ENCODE measurements at regions not wholly inside any gene's neighbourhood (a gene's known extent, or its start where the extent isn't known, plus 50 kb on each side); places are given as distances from the start of the nearest gene placed in this dataset.

- ChIA-PET POLR2A (ENCODE audit: unreplicated experiment) (no interaction called here), CTCF (interaction anchor here (0.6 kb wide), 1 partner anchor 1051 kb away, joined by 4 read pairs; no protein-coding TSS in a partner anchor)
- H2AFZ ChIP-seq (replicated peaks; ENCODE audit: low read length, poor library complexity), result no peak overlapping the region
- peaks cover 3% of the 10 kb centered on the region; the same call in 1 of the 2 replicates for H3K27me3 ChIP-seq (ENCODE audit: control insufficient read depth, insufficient read depth, low read length)
- H4K91ac ChIP-seq (ENCODE audit: insufficient read depth, low read depth, low read length), result no peak overlapping the region
- H3K14ac ChIP-seq (replicated peaks; ENCODE audit: low read depth, low read length), result no peak overlapping the region
- no peaks in the 10 kb centered on the region for H3K79me1 ChIP-seq (ENCODE audit: low read depth in 1 of 2, low read length in 2 of 2)
- ATAC-seq (ENCODE audit: low read depth) (no peak), DNase-seq (no peak)
- no peak overlapping the region for H3K4me3 ChIP-seq (ENCODE audit: insufficient read depth, low read depth, low read length)
- H3K36me3 ChIP-seq (ENCODE audit: control insufficient read depth, insufficient read depth, low read length), result no peaks in the 10 kb centered on the region
- no peaks in the 10 kb centered on the region for H3K9me3 ChIP-seq (ENCODE audit: control insufficient read depth, insufficient read depth, low read length)
- H3K4me2 ChIP-seq (ENCODE audit: low read depth, low read length), result no peak overlapping the region
- TF ChIP-seq CHD1 (IDR thresholded peaks at IDR 0.05; ENCODE audit: low read depth, low read length) (no peak), RAD21 (IDR thresholded peaks at IDR 0.05; ENCODE audit: low read length) (no peak), MXI1 (IDR thresholded peaks at IDR 0.05; ENCODE audit: borderline replicate concordance, low read depth, low read length) (no peak), MAFK (IDR thresholded peaks at IDR 0.05; ENCODE audit: low read depth, low read length) (no peak), MAZ (IDR thresholded peaks at IDR 0.05; ENCODE audit: borderline replicate concordance, low read depth, low read length) (no peak), BHLHE40 (IDR thresholded peaks at IDR 0.05; ENCODE audit: low read depth, low read length) (no peak), USF2 (IDR thresholded peaks at IDR 0.05; ENCODE audit: low read depth, low read length) (no peak), CEBPB (IDR thresholded peaks at IDR 0.05; ENCODE audit: low read depth, low read length) (no peak), POLR2A (IDR thresholded peaks at IDR 0.05; ENCODE audit: low read depth, low read length) (no peak), NFE2L2 (IDR thresholded peaks at IDR 0.05; ENCODE audit: low read depth, low read length) (no peak), FOS (IDR thresholded peaks at IDR 0.05; ENCODE audit: low read depth, low read length) (no peak)
- TF ChIP-seq, protein P1, sequence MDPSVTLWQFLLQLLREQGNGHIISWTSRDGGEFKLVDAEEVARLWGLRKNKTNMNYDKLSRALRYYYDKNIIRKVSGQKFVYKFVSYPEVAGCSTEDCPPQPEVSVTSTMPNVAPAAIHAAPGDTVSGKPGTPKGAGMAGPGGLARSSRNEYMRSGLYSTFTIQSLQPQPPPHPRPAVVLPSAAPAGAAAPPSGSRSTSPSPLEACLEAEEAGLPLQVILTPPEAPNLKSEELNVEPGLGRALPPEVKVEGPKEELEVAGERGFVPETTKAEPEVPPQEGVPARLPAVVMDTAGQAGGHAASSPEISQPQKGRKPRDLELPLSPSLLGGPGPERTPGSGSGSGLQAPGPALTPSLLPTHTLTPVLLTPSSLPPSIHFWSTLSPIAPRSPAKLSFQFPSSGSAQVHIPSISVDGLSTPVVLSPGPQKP (IDR thresholded peaks at IDR 0.05; ENCODE audit: borderline replicate concordance, low read depth, low read length), result no peak
- TF ChIP-seq, protein P2, sequence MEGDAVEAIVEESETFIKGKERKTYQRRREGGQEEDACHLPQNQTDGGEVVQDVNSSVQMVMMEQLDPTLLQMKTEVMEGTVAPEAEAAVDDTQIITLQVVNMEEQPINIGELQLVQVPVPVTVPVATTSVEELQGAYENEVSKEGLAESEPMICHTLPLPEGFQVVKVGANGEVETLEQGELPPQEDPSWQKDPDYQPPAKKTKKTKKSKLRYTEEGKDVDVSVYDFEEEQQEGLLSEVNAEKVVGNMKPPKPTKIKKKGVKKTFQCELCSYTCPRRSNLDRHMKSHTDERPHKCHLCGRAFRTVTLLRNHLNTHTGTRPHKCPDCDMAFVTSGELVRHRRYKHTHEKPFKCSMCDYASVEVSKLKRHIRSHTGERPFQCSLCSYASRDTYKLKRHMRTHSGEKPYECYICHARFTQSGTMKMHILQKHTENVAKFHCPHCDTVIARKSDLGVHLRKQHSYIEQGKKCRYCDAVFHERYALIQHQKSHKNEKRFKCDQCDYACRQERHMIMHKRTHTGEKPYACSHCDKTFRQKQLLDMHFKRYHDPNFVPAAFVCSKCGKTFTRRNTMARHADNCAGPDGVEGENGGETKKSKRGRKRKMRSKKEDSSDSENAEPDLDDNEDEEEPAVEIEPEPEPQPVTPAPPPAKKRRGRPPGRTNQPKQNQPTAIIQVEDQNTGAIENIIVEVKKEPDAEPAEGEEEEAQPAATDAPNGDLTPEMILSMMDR (conservative IDR thresholded peaks at IDR 0.05; ENCODE audit: low read depth, low read length), result no peak
- H2AK5ac ChIP-seq (ENCODE audit: low read depth, low read length), result no peak overlapping the region
- in situ Hi-C loops (cut with MboI; ENCODE audit: low sequenced_read_pairs) (no loop called here), intact Hi-C loops (cut with micrococcal nuclease) (no loop called here), dilution Hi-C loops (cut with HindIII; ENCODE audit: low sequenced_read_pairs, unreplicated experiment) (no loop called here)
- no peaks in the 10 kb centered on the region for H3K9me1 ChIP-seq (ENCODE audit: insufficient read depth, low read length)
- H3K9ac ChIP-seq (ENCODE audit: low read depth, low read length), result no peak overlapping the region
- no peaks in the 10 kb centered on the region for H4K20me1 ChIP-seq (ENCODE audit: insufficient read depth, low read length)
- H3K56ac ChIP-seq (ENCODE audit: extremely low read depth, insufficient read depth, low read length), result no peak overlapping the region
- no peak overlapping the region for H2AK9ac ChIP-seq (replicated peaks; ENCODE audit: low read depth, low read length, poor library complexity)
- H3K18ac ChIP-seq (ENCODE audit: low read depth, low read length), result no peak overlapping the region
- no TSS peak for BruUV-seq (replicated peaks)
- no peaks in the 10 kb centered on the region for H3K4me1 ChIP-seq (ENCODE audit: control insufficient read depth, insufficient read depth, low read length)
- no peak overlapping the region for H2BK20ac ChIP-seq (ENCODE audit: low read depth, low read length)
- H2BK5ac ChIP-seq (ENCODE audit: low read depth, low read length, poor library complexity, severe bottlenecking), result no peak overlapping the region
- H3K23ac ChIP-seq (ENCODE audit: low read depth, low read length), result no peak overlapping the region
- no peak overlapping the region for H3K27ac ChIP-seq (ENCODE audit: insufficient read depth, low read length)
- H3K4ac ChIP-seq (ENCODE audit: low read depth, low read length), result no peak overlapping the region
- H2BK120ac ChIP-seq (ENCODE audit: low read depth, low read length), result no peak overlapping the region
- H4K5ac ChIP-seq (ENCODE audit: low read depth, low read length), result no peak overlapping the region
- no peak overlapping the region for H4K8ac ChIP-seq (ENCODE audit: low read depth in 2 of 2, low read length in 2 of 2)
- H2BK15ac ChIP-seq (ENCODE audit: low read depth, low read length), result no peak overlapping the region
Measured at GRCh38 chr4:71687056-71687455, 96.8 kb downstream of the GC start.

Data from IMR-90 (cell line).